HCT116 (cell line): ENCODE measurements at regions not wholly inside any gene's neighbourhood (a gene's known extent, or its start where the extent isn't known, plus 50 kb on each side); places are given as distances from the start of the nearest gene placed in this dataset.

Experiments
- ATAC-seq: fragments of 200-7000 bp; cut with Tn5 transposase; 2 replicates; pipeline ENCODE4 v1.9.1; 2020; ENCODE audit warnings: mild to moderate bottlenecking, moderate library complexity
- BruUV-seq: library from RNA; stranded (reverse); fragments of 400-500 nt; replicated peaks from 2 replicates; lab custom pipeline; 2021; lab: Mats Ljungman, UMichigan
- CTCF ChIA-PET: fragments of 300-600 bp; sonication (Branson Sonifier 250); formaldehyde crosslinking; loops from one replicate; lab custom pipeline; 2021; ENCODE audit warnings: antibody characterized with exemption; lab: Charles Lee
- POLR2A ChIA-PET: fragments of 300-600, 350-600 bp; sonication (Branson Sonifier 250); formaldehyde crosslinking; loops from one replicate; lab custom pipeline; 2021; ENCODE audit warnings: antibody characterized with exemption; lab: Charles Lee
- RAD21 ChIA-PET, 2 experiments: fragments of 300-600 bp; sonication (Branson Sonifier 250); formaldehyde crosslinking; loops; one replicate each; lab custom pipeline; 2023; ENCODE audit warnings: low total read pairs in 2 of 2; ENCODE audit not compliant: uncharacterized antibody in 2 of 2, unreplicated experiment in 2 of 2, low non-redundant PET in 1 of 2; lab: Charles Lee
- DNase-seq: peaks from one replicate; pipeline ENCODE4 v3.0.0-alpha.2; 2010; ENCODE audit warnings: low read depth, low spot score
- H2AFZ ChIP-seq: fragments of 200-600 bp; shearing (Covaris generic), sonication (generic); 2 replicates; pipeline ENCODE4 v1.6.1; 2017; ENCODE audit warnings: low read depth, mixed run types, mixed read lengths, antibody characterized with exemption, low read length; ENCODE audit not compliant: poor library complexity, severe bottlenecking
- H3K27ac ChIP-seq: 2 replicates; pipeline ENCODE4 v1.5.1; 2012; ENCODE audit warnings: low read depth, low read length
- H3K27me3 ChIP-seq: fragments of 200-600 bp; sonication (generic); 2 replicates; pipeline ENCODE4 v1.6.1; 2016; ENCODE audit warnings: mixed run types, low read length, mixed read lengths; ENCODE audit not compliant: insufficient read depth
- H3K36me3 ChIP-seq, 2 experiments: fragments of 200-500 bp in 1 of 2; fragments of 200-600 bp in 1 of 2; sonication (Bioruptor generic) in 1 of 2; sonication (generic) in 1 of 2; 2 replicates each; pipeline versions ENCODE4 v1.5.1 to v1.6.1; 2014 to 2016; ENCODE audit warnings: low read length in 2 of 2, inconsistent platforms in 1 of 2, mixed read lengths in 1 of 2, mixed run types in 1 of 2; ENCODE audit not compliant: insufficient read depth in 2 of 2, control insufficient read depth in 1 of 2
- H3K4me1 ChIP-seq, 2 experiments: fragments of 200-600 bp in 1 of 2; sonication (generic) in 1 of 2; 2 replicates each; pipeline versions ENCODE4 v1.5.1 to v1.6.1; 2012 to 2017; ENCODE audit warnings: low read length in 2 of 2, inconsistent platforms in 1 of 2, mild to moderate bottlenecking in 1 of 2, mixed read lengths in 1 of 2, mixed run types in 1 of 2, moderate library complexity in 1 of 2; ENCODE audit not compliant: insufficient read depth in 2 of 2, control insufficient read depth in 1 of 2
- H3K4me2 ChIP-seq: fragments of 200-600 bp; sonication (generic); 2 replicates; pipeline ENCODE4 v1.6.1; 2017; ENCODE audit warnings: mixed run types, low read length, mixed read lengths
- H3K4me3 ChIP-seq, 2 experiments: fragments of 200-600 bp in 1 of 2; sonication (generic) in 1 of 2; replicated peaks in 1 of 2; 2 replicates each; pipeline ENCODE4 v1.5.1; 2011 to 2016; ENCODE audit warnings: low read length in 2 of 2, control low read depth in 1 of 2, low read depth in 1 of 2, mild to moderate bottlenecking in 1 of 2, mixed read lengths in 1 of 2, mixed run types in 1 of 2
- H3K79me2 ChIP-seq: fragments of 200-600 bp; sonication (generic); 2 replicates; pipeline ENCODE4 v1.6.1; 2017; ENCODE audit warnings: mild to moderate bottlenecking, mixed run types, low read length, moderate library complexity, mixed read lengths; ENCODE audit not compliant: insufficient read depth
- H3K9ac ChIP-seq: fragments of 200-600 bp; sonication (generic); 2 replicates; pipeline ENCODE4 v1.6.1; 2016; ENCODE audit warnings: low read length, mixed read lengths
- H3K9me2 ChIP-seq: fragments of 200-600 bp; sonication (generic), shearing (Covaris generic); 2 replicates; pipeline ENCODE4 v1.6.1; 2017; ENCODE audit warnings: mixed run types, mild to moderate bottlenecking, moderate library complexity; ENCODE audit not compliant: insufficient read depth
- H3K9me3 ChIP-seq, 2 experiments: fragments of 200-500 bp in 1 of 2; fragments of 200-600 bp in 1 of 2; sonication (Bioruptor generic) in 1 of 2; sonication (generic) in 1 of 2; 2 replicates each; pipeline ENCODE4 v1.6.1; 2014 to 2017; ENCODE audit warnings: low read length in 2 of 2, mixed read lengths in 2 of 2, inconsistent platforms in 1 of 2, low read depth in 1 of 2, mild to moderate bottlenecking in 1 of 2, mixed run types in 1 of 2, moderate library complexity in 1 of 2; ENCODE audit not compliant: control insufficient read depth in 1 of 2, insufficient read depth in 1 of 2
- H4K20me1 ChIP-seq: fragments of 200-600 bp; sonication (generic), shearing (Covaris generic); 2 replicates; pipeline ENCODE4 v1.6.1; 2017; ENCODE audit warnings: mixed run types, mild to moderate bottlenecking, moderate library complexity; ENCODE audit not compliant: insufficient read depth
- ELF1 ChIP-seq: IDR thresholded peaks from 2 replicates; pipeline ENCODE4 v1.6.1; 2012; ENCODE audit warnings: low read depth, borderline replicate concordance
- EZH2 ChIP-seq: fragments of 200-600 bp; sonication (generic); IDR thresholded peaks from 2 replicates; pipeline ENCODE4 v1.6.1; 2017; ENCODE audit warnings: antibody characterized with exemption, mixed run types
- RAD21 ChIP-seq: IDR thresholded peaks from 2 replicates; pipeline ENCODE4 v1.6.1; 2012; ENCODE audit warnings: low read depth, mild to moderate bottlenecking
- TCF7L2 ChIP-seq: IDR thresholded peaks from 2 replicates; pipeline ENCODE4 v1.7.0; 2011; ENCODE audit warnings: borderline replicate concordance, inconsistent platforms; ENCODE audit not compliant: insufficient read depth, insufficient read length; ENCODE audit errors: extremely low read depth
- YY1 ChIP-seq: IDR thresholded peaks from 2 replicates; pipeline ENCODE4 v1.6.1; 2011; ENCODE audit warnings: low read length, low read depth, moderate library complexity, mild to moderate bottlenecking; ENCODE audit not compliant: insufficient replicate concordance; ENCODE audit errors: extremely low read depth
- intact Hi-C: fragments of 100-400 bp; cut with micrococcal nuclease; formaldehyde crosslinking; loops from 2 replicates; pipeline ENCODE4 v1.10.0; 2022
- TF ChIP-seq, protein P1 (sequence below): IDR thresholded peaks from 2 replicates; pipeline ENCODE4 v1.6.1; 2012
- TF ChIP-seq, protein P2 (sequence below), 3 experiments: fragments of 200-600 bp in 1 of 3; sonication (generic) in 1 of 3; IDR thresholded peaks in 2 of 3; conservative IDR thresholded peaks in 1 of 3; 2 replicates each; pipeline ENCODE4 v1.5.1; 2012 to 2017; ENCODE audit warnings: low read depth in 2 of 3, low read length in 2 of 3, antibody characterized with exemption in 1 of 3, borderline replicate concordance in 1 of 3, control low read depth in 1 of 3, mild to moderate bottlenecking in 1 of 3, mixed read lengths in 1 of 3, mixed run types in 1 of 3, moderate library complexity in 1 of 3; ENCODE audit not compliant: insufficient read depth in 1 of 3
- TF ChIP-seq, protein P3 (sequence below): IDR thresholded peaks from 2 replicates; pipeline ENCODE4 v1.6.1; 2012

DNA sequence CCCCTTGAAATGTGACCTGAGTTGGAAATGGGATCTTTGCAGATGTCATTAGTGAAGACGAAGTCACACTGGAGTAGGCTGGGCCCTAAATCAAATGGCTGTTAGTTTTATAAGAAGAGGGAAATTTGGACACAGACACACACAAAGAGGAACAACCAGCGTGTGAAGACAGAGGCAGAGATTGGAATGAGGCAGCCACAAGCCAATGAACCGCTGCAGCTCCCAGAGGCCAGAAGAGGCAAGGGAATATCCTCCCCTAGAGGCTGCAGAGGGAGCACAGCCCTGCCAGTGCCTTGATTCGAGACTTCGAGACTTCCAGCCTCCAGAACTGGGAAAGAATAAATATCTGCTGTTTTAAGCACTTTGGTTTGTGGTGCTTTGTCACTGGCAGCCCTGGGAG, 484.5 kb downstream of the MN1 start:
- TF ChIP-seq EZH2, result no peak
- TF ChIP-seq RAD21, result peak; percentile 42
- TF ChIP-seq, protein P1, sequence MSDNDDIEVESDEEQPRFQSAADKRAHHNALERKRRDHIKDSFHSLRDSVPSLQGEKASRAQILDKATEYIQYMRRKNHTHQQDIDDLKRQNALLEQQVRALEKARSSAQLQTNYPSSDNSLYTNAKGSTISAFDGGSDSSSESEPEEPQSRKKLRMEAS, result no peak
- no peak for TF ChIP-seq TCF7L2
- TF ChIP-seq, protein P2, sequence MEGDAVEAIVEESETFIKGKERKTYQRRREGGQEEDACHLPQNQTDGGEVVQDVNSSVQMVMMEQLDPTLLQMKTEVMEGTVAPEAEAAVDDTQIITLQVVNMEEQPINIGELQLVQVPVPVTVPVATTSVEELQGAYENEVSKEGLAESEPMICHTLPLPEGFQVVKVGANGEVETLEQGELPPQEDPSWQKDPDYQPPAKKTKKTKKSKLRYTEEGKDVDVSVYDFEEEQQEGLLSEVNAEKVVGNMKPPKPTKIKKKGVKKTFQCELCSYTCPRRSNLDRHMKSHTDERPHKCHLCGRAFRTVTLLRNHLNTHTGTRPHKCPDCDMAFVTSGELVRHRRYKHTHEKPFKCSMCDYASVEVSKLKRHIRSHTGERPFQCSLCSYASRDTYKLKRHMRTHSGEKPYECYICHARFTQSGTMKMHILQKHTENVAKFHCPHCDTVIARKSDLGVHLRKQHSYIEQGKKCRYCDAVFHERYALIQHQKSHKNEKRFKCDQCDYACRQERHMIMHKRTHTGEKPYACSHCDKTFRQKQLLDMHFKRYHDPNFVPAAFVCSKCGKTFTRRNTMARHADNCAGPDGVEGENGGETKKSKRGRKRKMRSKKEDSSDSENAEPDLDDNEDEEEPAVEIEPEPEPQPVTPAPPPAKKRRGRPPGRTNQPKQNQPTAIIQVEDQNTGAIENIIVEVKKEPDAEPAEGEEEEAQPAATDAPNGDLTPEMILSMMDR (IDR thresholded peaks at IDR 0.05 in 2 of 3, conservative IDR thresholded peaks at IDR 0.05 in 1 of 3; ENCODE audit: borderline replicate concordance in 1 of 3, insufficient read depth in 1 of 3, low read depth in 2 of 3, low read length in 2 of 3), result peak in 2 of 3 experiments; percentile 31 to 33; a peak in 4 of 6 replicates
- no peak for TF ChIP-seq ELF1
- TF ChIP-seq, protein P3, sequence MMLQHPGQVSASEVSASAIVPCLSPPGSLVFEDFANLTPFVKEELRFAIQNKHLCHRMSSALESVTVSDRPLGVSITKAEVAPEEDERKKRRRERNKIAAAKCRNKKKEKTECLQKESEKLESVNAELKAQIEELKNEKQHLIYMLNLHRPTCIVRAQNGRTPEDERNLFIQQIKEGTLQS, result no peak
- no peak for TF ChIP-seq YY1
- TF ChIP-seq, all 23 proteins: peak for 2
- H3K36me3 ChIP-seq, result no peaks in the 10 kb centered on the region
- H2AFZ ChIP-seq, result no peak overlapping the region
- H3K4me2 ChIP-seq, result no peak overlapping the region
- intact Hi-C loops, result no loop called here
- H3K4me3 ChIP-seq, result no peak overlapping the region
- no peak overlapping the region for H3K27ac ChIP-seq
- no peaks in the 10 kb centered on the region for H3K4me1 ChIP-seq
- POLR2A ChIA-PET, result no interaction called here
- BruUV-seq, result no TSS peak
- no peak for DNase-seq
- H3K9ac ChIP-seq, result no peak overlapping the region
- H3K9me3 ChIP-seq, result no peaks in the 10 kb centered on the region
- CTCF ChIA-PET, result no interaction called here
- H3K27me3 ChIP-seq, result peaks cover 51% of the 10 kb centered on the region
- H3K9me2 ChIP-seq, result no peaks in the 10 kb centered on the region
- H3K79me2 ChIP-seq, result no peaks in the 10 kb centered on the region
- no peaks in the 10 kb centered on the region for H4K20me1 ChIP-seq
- RAD21 ChIA-PET, result no interaction called here
- peak; percentile 66 for ATAC-seq
